CD4-positive, alpha-beta T cell (primary cell): ENCODE measurements at regions not wholly inside any gene's neighbourhood (a gene's known extent, or its start where the extent isn't known, plus 50 kb on each side); places are given as distances from the start of the nearest gene placed in this dataset.

Experiments
- ATAC-seq: fragments of 200-7000 bp; cut with Tn5 transposase; one replicate; pipeline ENCODE4 v1.10.0; 2022; ENCODE audit warnings: mild to moderate bottlenecking; ENCODE audit not compliant: poor library complexity
- CTCF ChIA-PET: fragments of 350-600 bp; sonication (Branson Sonifier 250); formaldehyde crosslinking; loops from one replicate; lab custom pipeline; 2021; ENCODE audit warnings: antibody characterized with exemption, inconsistent platforms; lab: Charles Lee
- POLR2A ChIA-PET: fragments of 350-600 bp; sonication (Branson Sonifier 250); formaldehyde crosslinking; loops from one replicate; lab custom pipeline; 2021; ENCODE audit warnings: antibody characterized with exemption, inconsistent platforms; lab: Charles Lee
- DNase-seq, 14 experiments: peaks; one replicate each; pipeline ENCODE4 v3.0.0-alpha.2; 2013 to 2020; ENCODE audit warnings: mixed read lengths in 2 of 14
- H3K27ac ChIP-seq, 2 donors: one replicate each; pipeline versions ENCODE4 v1.5.1 to v1.7.0; 2013; ENCODE audit warnings: low read length in 2 of 2, low read depth in 1 of 2, mild to moderate bottlenecking in 1 of 2
- H3K27me3 ChIP-seq, 2 experiments: 1 replicate in 1 of 2; 2 replicates in 1 of 2; pipeline versions ENCODE4 v1.6.1 to v1.7.0; 2013; ENCODE audit warnings: low read length in 2 of 2, control low read depth in 1 of 2, mild to moderate bottlenecking in 1 of 2, moderate library complexity in 1 of 2; ENCODE audit not compliant: insufficient read depth in 2 of 2, control insufficient read depth in 1 of 2
- H3K36me3 ChIP-seq: one replicate; pipeline ENCODE4 v1.6.1; 2013; ENCODE audit warnings: low read length, control low read depth; ENCODE audit not compliant: insufficient read depth
- H3K4me1 ChIP-seq: one replicate; pipeline ENCODE4 v1.6.1; 2013; ENCODE audit warnings: low read length, control low read depth; ENCODE audit not compliant: insufficient read depth
- H3K4me3 ChIP-seq: one replicate; pipeline ENCODE4 v1.5.1; 2013; ENCODE audit warnings: mild to moderate bottlenecking, low read length, moderate library complexity
- H3K9me3 ChIP-seq, 2 experiments: 1 replicate in 1 of 2; 2 replicates in 1 of 2; pipeline versions ENCODE4 v1.6.1 to v1.7.0; 2013; ENCODE audit warnings: low read length in 2 of 2, mild to moderate bottlenecking in 2 of 2, control low read depth in 1 of 2, moderate library complexity in 1 of 2; ENCODE audit not compliant: control insufficient read depth in 1 of 2, insufficient read depth in 1 of 2
- H3K27ac Mint-ChIP-seq: one replicate; pipeline ENCODE4 v1.8.0; 2020; ENCODE audit warnings: mixed read lengths
- H3K27me3 Mint-ChIP-seq: one replicate; pipeline ENCODE4 v1.8.0; 2021; ENCODE audit warnings: mixed read lengths
- H3K36me3 Mint-ChIP-seq: one replicate; pipeline ENCODE4 v1.8.0; 2021; ENCODE audit warnings: low read depth, mixed read lengths
- H3K4me1 Mint-ChIP-seq: one replicate; pipeline ENCODE4 v1.8.0; 2021; ENCODE audit warnings: low read depth, mixed read lengths
- H3K4me3 Mint-ChIP-seq: one replicate; pipeline ENCODE4 v1.8.0; 2020; ENCODE audit warnings: mild to moderate bottlenecking, mixed read lengths
- H3K9me3 Mint-ChIP-seq: one replicate; pipeline ENCODE4 v1.8.0; 2020; ENCODE audit warnings: mixed read lengths
- intact Hi-C, 2 experiments: fragments of 100-400 bp; cut with DNase I in 1 of 2; cut with micrococcal nuclease in 1 of 2; formaldehyde crosslinking; loops; one replicate each; pipeline versions ENCODE4 v1.15.1 to v1.9.0; 2023 to 2025; cut with DNase I, micrococcal nuclease
- TF ChIP-seq, protein P1 (sequence below): fragments of 200-600 bp; IDR thresholded peaks from one replicate; pipeline ENCODE4 v1.8.0; 2022; ENCODE audit warnings: antibody characterized with exemption, mild to moderate bottlenecking

DNA sequence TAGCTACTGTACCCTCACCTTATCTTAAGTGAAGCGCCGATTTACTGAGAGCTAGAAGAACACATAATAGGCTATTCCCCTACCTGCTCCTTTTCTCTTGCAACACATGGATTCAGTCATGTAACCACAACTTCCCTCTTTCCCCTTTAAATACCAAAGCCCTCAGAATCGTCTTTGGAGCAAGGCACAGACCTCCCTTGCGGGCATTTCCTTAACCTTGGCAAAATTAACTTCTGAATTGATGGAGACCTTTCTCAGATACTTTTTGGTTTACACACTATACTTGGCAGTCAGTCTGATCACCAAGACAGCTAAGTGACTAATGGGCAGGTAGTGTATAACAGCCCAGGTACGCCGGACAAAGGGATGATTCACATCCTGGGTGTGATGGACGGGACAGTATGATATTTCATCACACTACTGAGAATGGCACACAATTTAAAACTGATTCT lies 72.7 kb upstream of the SEC61G start:
- H3K4me1 Mint-ChIP-seq = no peaks in the 10 kb centered on the region
- no peak for ATAC-seq
- CTCF ChIA-PET = no interaction called here

DNA sequence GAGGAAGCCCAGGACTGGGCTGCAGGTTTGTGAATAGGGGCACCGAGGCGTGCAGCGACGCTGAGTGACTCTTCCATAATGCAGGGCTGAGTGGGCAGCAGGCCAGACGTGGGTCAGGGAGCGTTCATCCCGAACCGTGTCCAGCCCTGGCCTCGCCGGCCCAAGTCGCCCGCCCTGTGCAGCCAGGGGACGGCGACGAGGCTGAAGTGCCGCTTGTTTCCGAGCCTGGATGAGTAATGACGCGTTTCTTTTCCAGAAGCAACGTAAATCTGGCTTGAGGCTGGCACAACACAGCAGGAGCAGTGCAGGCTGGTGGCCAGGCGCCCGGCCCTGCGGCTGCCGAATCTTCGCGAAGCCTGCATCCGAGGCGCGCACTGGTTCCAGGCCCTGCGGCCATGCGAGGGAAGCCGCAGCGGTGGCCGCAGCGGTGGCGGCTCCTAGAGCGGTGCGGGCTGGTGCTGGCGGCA lies 74.0 kb upstream of the SEC61G start:
- Mint-ChIP-seq H3K4me1 (no peaks in the 10 kb centered on the region), H3K4me3 (no peak overlapping the region), H3K27ac (no peak overlapping the region), H3K36me3 (no peaks in the 10 kb centered on the region), H3K27me3 (peaks cover 3% of the 10 kb centered on the region), H3K9me3 (peaks cover 6% of the 10 kb centered on the region)
- ChIA-PET CTCF (no interaction called here), POLR2A (no interaction called here)
- intact Hi-C loops = no loop called here
- no peak overlapping the region for H3K27ac ChIP-seq
- H3K4me3 ChIP-seq = no peak overlapping the region
- H3K36me3 ChIP-seq = no peaks in the 10 kb centered on the region
- no peak for DNase-seq
- H3K4me1 ChIP-seq = no peaks in the 10 kb centered on the region
- no peaks in the 10 kb centered on the region for H3K27me3 ChIP-seq
- no peak for ATAC-seq
- H3K9me3 ChIP-seq = peaks cover 0 to 18% of the 10 kb centered on the region in 2 experiments
- TF ChIP-seq, protein P1, sequence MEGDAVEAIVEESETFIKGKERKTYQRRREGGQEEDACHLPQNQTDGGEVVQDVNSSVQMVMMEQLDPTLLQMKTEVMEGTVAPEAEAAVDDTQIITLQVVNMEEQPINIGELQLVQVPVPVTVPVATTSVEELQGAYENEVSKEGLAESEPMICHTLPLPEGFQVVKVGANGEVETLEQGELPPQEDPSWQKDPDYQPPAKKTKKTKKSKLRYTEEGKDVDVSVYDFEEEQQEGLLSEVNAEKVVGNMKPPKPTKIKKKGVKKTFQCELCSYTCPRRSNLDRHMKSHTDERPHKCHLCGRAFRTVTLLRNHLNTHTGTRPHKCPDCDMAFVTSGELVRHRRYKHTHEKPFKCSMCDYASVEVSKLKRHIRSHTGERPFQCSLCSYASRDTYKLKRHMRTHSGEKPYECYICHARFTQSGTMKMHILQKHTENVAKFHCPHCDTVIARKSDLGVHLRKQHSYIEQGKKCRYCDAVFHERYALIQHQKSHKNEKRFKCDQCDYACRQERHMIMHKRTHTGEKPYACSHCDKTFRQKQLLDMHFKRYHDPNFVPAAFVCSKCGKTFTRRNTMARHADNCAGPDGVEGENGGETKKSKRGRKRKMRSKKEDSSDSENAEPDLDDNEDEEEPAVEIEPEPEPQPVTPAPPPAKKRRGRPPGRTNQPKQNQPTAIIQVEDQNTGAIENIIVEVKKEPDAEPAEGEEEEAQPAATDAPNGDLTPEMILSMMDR = no peak

More for the DNA sequence above, 72.7 kb upstream of the SEC61G start:
- TF ChIP-seq, protein P1 = no peak
- Histone ChIP-seq H3K9me3 (peaks cover 0 to 18% of the 10 kb centered on the region in 2 experiments), H3K36me3 (no peaks in the 10 kb centered on the region), H3K4me3 (no peak overlapping the region), H3K27me3 (no peaks in the 10 kb centered on the region), H3K27ac (no peak overlapping the region), H3K4me1 (no peaks in the 10 kb centered on the region)
- no peak overlapping the region for H3K27ac Mint-ChIP-seq
- no peak for DNase-seq
- intact Hi-C loops = no loop called here
- peaks cover 6% of the 10 kb centered on the region for H3K9me3 Mint-ChIP-seq
- no peak overlapping the region for H3K4me3 Mint-ChIP-seq
- POLR2A ChIA-PET = no interaction called here
- H3K27me3 Mint-ChIP-seq = peaks cover 3% of the 10 kb centered on the region
- H3K36me3 Mint-ChIP-seq = no peaks in the 10 kb centered on the region

DNA sequence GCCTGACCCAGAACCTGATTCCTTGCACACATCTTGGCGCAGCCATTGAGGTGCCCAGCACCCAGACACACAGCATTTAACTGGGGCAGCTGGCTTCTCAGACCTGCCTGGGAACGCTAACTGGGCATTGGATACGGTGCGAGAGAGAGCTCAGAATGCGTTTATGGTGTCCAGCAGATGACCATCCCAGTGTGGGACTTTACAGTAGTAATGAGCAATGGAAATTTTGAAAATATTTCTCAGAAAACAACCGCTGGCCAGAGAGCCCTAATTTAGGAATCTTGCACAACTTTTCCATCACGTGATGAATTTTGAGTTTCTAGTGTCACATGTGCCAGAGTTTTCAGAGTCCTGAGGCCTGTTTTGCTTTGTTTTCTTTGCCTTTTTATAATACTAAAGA lies 78.2 kb upstream of the SEC61G start:
- TF ChIP-seq, protein P1 = no peak
- intact Hi-C loops = no loop called here
- no peaks in the 10 kb centered on the region for H3K4me1 ChIP-seq
- H3K4me3 Mint-ChIP-seq = no peak overlapping the region
- no peaks in the 10 kb centered on the region for H3K36me3 Mint-ChIP-seq
- H3K4me3 ChIP-seq = no peak overlapping the region
- no peaks in the 10 kb centered on the region for H3K27me3 ChIP-seq
- H3K9me3 ChIP-seq = peaks cover 0 to 18% of the 10 kb centered on the region in 2 experiments
- no peaks in the 10 kb centered on the region for H3K4me1 Mint-ChIP-seq
- ATAC-seq (no peak), DNase-seq (no peak)
- POLR2A ChIA-PET = no interaction called here
- no peak overlapping the region for H3K27ac ChIP-seq
- CTCF ChIA-PET = no interaction called here
- H3K36me3 ChIP-seq = no peaks in the 10 kb centered on the region
- H3K27me3 Mint-ChIP-seq = peaks cover 10% of the 10 kb centered on the region
- no peaks in the 10 kb centered on the region for H3K9me3 Mint-ChIP-seq
- H3K27ac Mint-ChIP-seq = no peak overlapping the region
